Gastrocnemius medialis (tissue), 4 donors: ENCODE measurements at regions not wholly inside any gene's neighbourhood (a gene's known extent, or its start where the extent isn't known, plus 50 kb on each side); places are given as distances from the start of the nearest gene placed in this dataset.

Experiments
- POLR2A ChIP-seq, 2 donors: fragments of 450-650 bp; IDR thresholded peaks; one replicate each; pipeline ENCODE4 v1.6.1; 2017; ENCODE audit warnings: antibody characterized with exemption in 2 of 2, mild to moderate bottlenecking in 2 of 2, moderate library complexity in 2 of 2
- TF ChIP-seq, protein P1 (sequence below), 5 experiments: fragments of 450-650 bp in 3 of 5; fragments of 200-600 bp in 2 of 5; sonication (generic) in 2 of 5; IDR thresholded peaks in 4 of 5; conservative IDR thresholded peaks in 1 of 5; 1 replicate in 4 of 5; 2 replicates in 1 of 5; pipeline ENCODE4 v1.5.1; 2016 to 2019; ENCODE audit warnings: antibody characterized with exemption in 5 of 5, mild to moderate bottlenecking in 3 of 5, moderate library complexity in 3 of 5

DNA sequence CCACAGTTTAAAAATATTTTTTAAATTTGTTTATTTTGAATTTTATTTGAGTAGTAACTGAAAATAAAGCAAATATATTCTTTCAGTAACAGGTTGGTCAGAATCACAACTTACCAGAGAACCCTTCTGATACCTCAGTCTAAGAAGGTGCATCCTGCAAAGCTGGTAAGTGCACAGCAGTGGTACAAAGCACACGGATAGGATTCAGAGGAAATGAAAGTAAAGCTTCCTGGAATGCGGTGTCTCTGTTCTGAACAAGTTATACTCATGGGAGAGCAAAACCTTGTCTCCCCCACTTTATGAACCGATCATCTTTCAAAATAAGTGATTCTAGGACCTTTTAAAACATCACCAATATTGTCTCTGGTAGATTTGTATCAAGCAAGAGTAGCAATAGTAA is 398.3 kb downstream of the TMX3 start:
- TF ChIP-seq, protein P1, sequence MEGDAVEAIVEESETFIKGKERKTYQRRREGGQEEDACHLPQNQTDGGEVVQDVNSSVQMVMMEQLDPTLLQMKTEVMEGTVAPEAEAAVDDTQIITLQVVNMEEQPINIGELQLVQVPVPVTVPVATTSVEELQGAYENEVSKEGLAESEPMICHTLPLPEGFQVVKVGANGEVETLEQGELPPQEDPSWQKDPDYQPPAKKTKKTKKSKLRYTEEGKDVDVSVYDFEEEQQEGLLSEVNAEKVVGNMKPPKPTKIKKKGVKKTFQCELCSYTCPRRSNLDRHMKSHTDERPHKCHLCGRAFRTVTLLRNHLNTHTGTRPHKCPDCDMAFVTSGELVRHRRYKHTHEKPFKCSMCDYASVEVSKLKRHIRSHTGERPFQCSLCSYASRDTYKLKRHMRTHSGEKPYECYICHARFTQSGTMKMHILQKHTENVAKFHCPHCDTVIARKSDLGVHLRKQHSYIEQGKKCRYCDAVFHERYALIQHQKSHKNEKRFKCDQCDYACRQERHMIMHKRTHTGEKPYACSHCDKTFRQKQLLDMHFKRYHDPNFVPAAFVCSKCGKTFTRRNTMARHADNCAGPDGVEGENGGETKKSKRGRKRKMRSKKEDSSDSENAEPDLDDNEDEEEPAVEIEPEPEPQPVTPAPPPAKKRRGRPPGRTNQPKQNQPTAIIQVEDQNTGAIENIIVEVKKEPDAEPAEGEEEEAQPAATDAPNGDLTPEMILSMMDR (IDR thresholded peaks at IDR 0.05 in 4 of 5, conservative IDR thresholded peaks at IDR 0.05 in 1 of 5) = no peak
- no peak for TF ChIP-seq POLR2A (IDR thresholded peaks at IDR 0.05)
